GM23338 (cell line): ENCODE measurements at regions not wholly inside any gene's neighbourhood (a gene's known extent, or its start where the extent isn't known, plus 50 kb on each side); places are given as distances from the start of the nearest gene placed in this dataset.

ENCODE experiments used
- ATAC-seq: fragments of 200-7000 bp; cut with Tn5 transposase; 3 replicates; pipeline ENCODE4 v1.9.1; 2020
- DNase-seq: peaks from one replicate; pipeline ENCODE4 v3.0.0-alpha.2; 2015; ENCODE audit warnings: low spot score
- H2AFZ ChIP-seq: fragments of 200-600 bp; sonication (generic); 2 replicates; pipeline ENCODE4 v1.8.0; 2016; ENCODE audit warnings: antibody characterized with exemption, mild to moderate bottlenecking, moderate library complexity
- H3F3A ChIP-seq: fragments of 200-600 bp; sonication (generic); replicated peaks from 2 replicates; pipeline ENCODE4 v1.8.0; 2017; ENCODE audit warnings: antibody characterized with exemption, mixed run types, low read depth
- H3K27ac ChIP-seq: fragments of 200-600 bp; sonication (generic); 2 replicates; pipeline ENCODE4 v1.6.1; 2016; ENCODE audit warnings: low read depth
- H3K27me3 ChIP-seq: fragments of 200-600 bp; sonication (generic); 2 replicates; pipeline ENCODE4 v1.8.0; 2016; ENCODE audit warnings: mild to moderate bottlenecking, mixed run types, moderate library complexity; ENCODE audit not compliant: insufficient read depth
- H3K36me3 ChIP-seq: fragments of 200-600 bp; sonication (generic); 2 replicates; pipeline ENCODE4 v1.8.0; 2016; ENCODE audit warnings: mild to moderate bottlenecking; ENCODE audit not compliant: insufficient read depth
- H3K4me1 ChIP-seq: fragments of 200-600 bp; sonication (generic); 2 replicates; pipeline ENCODE4 v1.8.0; 2016; ENCODE audit warnings: mild to moderate bottlenecking, moderate library complexity; ENCODE audit not compliant: insufficient read depth
- H3K4me2 ChIP-seq: fragments of 200-600 bp; sonication (generic); 2 replicates; pipeline ENCODE4 v1.7.1; 2017; ENCODE audit warnings: mixed run types
- H3K4me3 ChIP-seq: fragments of 200-600 bp; sonication (generic); 2 replicates; pipeline ENCODE4 v1.6.1; 2016; ENCODE audit warnings: mixed run types
- H3K79me2 ChIP-seq: fragments of 200-600 bp; sonication (generic); replicated peaks from 2 replicates; pipeline ENCODE4 v1.8.0; 2017; ENCODE audit warnings: mild to moderate bottlenecking; ENCODE audit not compliant: insufficient read depth
- H3K9me2 ChIP-seq: fragments of 200-600 bp; sonication (generic); 2 replicates; pipeline ENCODE4 v1.8.0; 2017; ENCODE audit not compliant: insufficient read depth
- H4K20me1 ChIP-seq: fragments of 200-600 bp; sonication (generic); replicated peaks from 2 replicates; pipeline ENCODE4 v1.8.0; 2017; ENCODE audit warnings: mild to moderate bottlenecking; ENCODE audit not compliant: insufficient read depth
- H3K27ac Mint-ChIP-seq: 2 replicates; pipeline ENCODE4 v1.8.0; 2020; ENCODE audit warnings: inconsistent platforms, mild to moderate bottlenecking, moderate library complexity, mixed read lengths
- H3K27me3 Mint-ChIP-seq: 3 replicates; pipeline ENCODE4 v1.8.0; 2022; ENCODE audit warnings: low read depth, mild to moderate bottlenecking, moderate library complexity, mixed read lengths, inconsistent platforms; ENCODE audit not compliant: insufficient read depth, poor library complexity
- H3K36me3 Mint-ChIP-seq: 3 replicates; pipeline ENCODE4 v1.8.0; 2021; ENCODE audit warnings: low read depth, mild to moderate bottlenecking, inconsistent platforms, moderate library complexity, mixed read lengths
- H3K4me1 Mint-ChIP-seq: 3 replicates; pipeline ENCODE4 v1.8.0; 2020; ENCODE audit warnings: mild to moderate bottlenecking, inconsistent platforms, mixed read lengths
- H3K4me3 Mint-ChIP-seq: 3 replicates; pipeline ENCODE4 v1.8.0; 2021; ENCODE audit warnings: moderate library complexity, mild to moderate bottlenecking, inconsistent platforms, mixed read lengths
- H3K9me3 Mint-ChIP-seq: 3 replicates; pipeline ENCODE4 v1.8.0; 2020; ENCODE audit warnings: moderate library complexity, mild to moderate bottlenecking, inconsistent platforms, mixed read lengths
- EZH2 ChIP-seq: fragments of 200-600 bp; sonication (generic); IDR thresholded peaks from one replicate; pipeline ENCODE4 v1.8.0; 2017; ENCODE audit warnings: antibody characterized with exemption, mild to moderate bottlenecking, low read depth; ENCODE audit not compliant: unreplicated experiment
- EZH2phosphoT487 ChIP-seq: fragments of 200-600 bp; sonication (generic); IDR thresholded peaks from one replicate; pipeline ENCODE4 v1.8.1; 2018; ENCODE audit warnings: antibody characterized with exemption; ENCODE audit not compliant: unreplicated experiment
- JUNB ChIP-seq: IDR thresholded peaks from one replicate; pipeline ENCODE4 v1.6.1; 2016; ENCODE audit warnings: antibody characterized with exemption; ENCODE audit not compliant: unreplicated experiment
- NANOG ChIP-seq: IDR thresholded peaks from 2 replicates; pipeline ENCODE4 v1.6.1; 2016; ENCODE audit warnings: antibody characterized with exemption, borderline replicate concordance
- POLR2AphosphoS5 ChIP-seq: IDR thresholded peaks from 2 replicates; pipeline ENCODE4 v1.6.1; 2016; ENCODE audit warnings: antibody characterized with exemption, low read depth
- REST ChIP-seq: IDR thresholded peaks from one replicate; pipeline ENCODE4 v1.6.1; 2018; ENCODE audit warnings: antibody characterized with exemption; ENCODE audit not compliant: unreplicated experiment
- STAT1 ChIP-seq: IDR thresholded peaks from one replicate; pipeline ENCODE4 v1.6.1; 2016; ENCODE audit warnings: antibody characterized with exemption; ENCODE audit not compliant: unreplicated experiment
- ZNF114 ChIP-seq: fragments of 250-450 bp; sonication (Bioruptor Pico); IDR thresholded peaks from 2 replicates; pipeline ENCODE4 v1.5.0; 2020; ENCODE audit warnings: mild to moderate bottlenecking, moderate library complexity
- ZNF331 ChIP-seq: fragments of 250-450 bp; sonication (Bioruptor Pico); IDR thresholded peaks from 2 replicates; pipeline ENCODE4 v1.5.0; 2020; ENCODE audit warnings: low read depth, mild to moderate bottlenecking, moderate library complexity
- TF ChIP-seq, protein P1 (sequence below), 2 experiments: fragments of 200-600 bp in 1 of 2; sonication (generic) in 1 of 2; conservative IDR thresholded peaks; 2 replicates each; pipeline versions ENCODE4 v1.5.1 to v1.6.1; 2016 to 2017; ENCODE audit warnings: antibody characterized with exemption in 2 of 2, low read depth in 2 of 2, mild to moderate bottlenecking in 2 of 2, moderate library complexity in 1 of 2
- TF ChIP-seq, protein P2 (sequence below): fragments of 250-450 bp; sonication (Bioruptor Pico); IDR thresholded peaks from 2 replicates; pipeline ENCODE4 v1.5.0; 2020; ENCODE audit warnings: mild to moderate bottlenecking, moderate library complexity

- Histone ChIP-seq H3K27ac (no peak overlapping the region), H3K36me3 (no peaks in the 10 kb centered on the region), H2AFZ (no peak overlapping the region), H4K20me1 (no peaks in the 10 kb centered on the region), H3K4me1 (peaks cover 6% of the 10 kb centered on the region; the same call in 1 of the 2 replicates), H3K9me2 (no peaks in the 10 kb centered on the region), H3K4me2 (no peak overlapping the region), H3F3A (no peaks in the 10 kb centered on the region), H3K4me3 (no peak overlapping the region), H3K27me3 (no peaks in the 10 kb centered on the region), H3K79me2 (no peaks in the 10 kb centered on the region)
- H3K27ac Mint-ChIP-seq = no peak overlapping the region
- TF ChIP-seq ZNF331 (CRISPR knock-in tag) = no peak
- TF ChIP-seq NANOG = no peak
- no peak for DNase-seq
- H3K4me1 Mint-ChIP-seq = peaks cover 16% of the 10 kb centered on the region; the same call in 2 of the 3 replicates
- no peaks in the 10 kb centered on the region for H3K9me3 Mint-ChIP-seq
- peak; percentile 36; the same call in 1 of the 3 replicates for ATAC-seq
- no peak overlapping the region for H3K4me3 Mint-ChIP-seq
- H3K27me3 Mint-ChIP-seq = no peaks in the 10 kb centered on the region
- no peaks in the 10 kb centered on the region; the same call in 1 of the 3 replicates for H3K36me3 Mint-ChIP-seq
These were observed 1188.9 kb upstream of the C9orf72 start for GRCh38 chr9:28762167-28762566.

- Mint-ChIP-seq H3K9me3 (no peaks in the 10 kb centered on the region), H3K36me3 (no peaks in the 10 kb centered on the region; the same call in 1 of the 3 replicates), H3K4me3 (no peak overlapping the region), H3K27me3 (no peaks in the 10 kb centered on the region), H3K27ac (no peak overlapping the region), H3K4me1 (peaks cover 16% of the 10 kb centered on the region; the same call in 2 of the 3 replicates)
- peaks cover 6% of the 10 kb centered on the region; the same call in 1 of the 2 replicates for H3K4me1 ChIP-seq
- no peak overlapping the region for H2AFZ ChIP-seq
- ATAC-seq = no peak
- no peaks in the 10 kb centered on the region for H3K27me3 ChIP-seq
- no peaks in the 10 kb centered on the region for H3F3A ChIP-seq
- H3K4me2 ChIP-seq = no peak overlapping the region
- no peaks in the 10 kb centered on the region for H3K79me2 ChIP-seq
- H3K36me3 ChIP-seq = no peaks in the 10 kb centered on the region
- H3K4me3 ChIP-seq = no peak overlapping the region
- no peaks in the 10 kb centered on the region for H3K9me2 ChIP-seq
- H3K27ac ChIP-seq = no peak overlapping the region
- no peaks in the 10 kb centered on the region for H4K20me1 ChIP-seq
- DNase-seq = no peak
- TF ChIP-seq JUNB = no peak
- TF ChIP-seq POLR2AphosphoS5 = no peak
- no peak for TF ChIP-seq ZNF331 (CRISPR knock-in tag)
- TF ChIP-seq REST = no peak
- TF ChIP-seq, protein P1, sequence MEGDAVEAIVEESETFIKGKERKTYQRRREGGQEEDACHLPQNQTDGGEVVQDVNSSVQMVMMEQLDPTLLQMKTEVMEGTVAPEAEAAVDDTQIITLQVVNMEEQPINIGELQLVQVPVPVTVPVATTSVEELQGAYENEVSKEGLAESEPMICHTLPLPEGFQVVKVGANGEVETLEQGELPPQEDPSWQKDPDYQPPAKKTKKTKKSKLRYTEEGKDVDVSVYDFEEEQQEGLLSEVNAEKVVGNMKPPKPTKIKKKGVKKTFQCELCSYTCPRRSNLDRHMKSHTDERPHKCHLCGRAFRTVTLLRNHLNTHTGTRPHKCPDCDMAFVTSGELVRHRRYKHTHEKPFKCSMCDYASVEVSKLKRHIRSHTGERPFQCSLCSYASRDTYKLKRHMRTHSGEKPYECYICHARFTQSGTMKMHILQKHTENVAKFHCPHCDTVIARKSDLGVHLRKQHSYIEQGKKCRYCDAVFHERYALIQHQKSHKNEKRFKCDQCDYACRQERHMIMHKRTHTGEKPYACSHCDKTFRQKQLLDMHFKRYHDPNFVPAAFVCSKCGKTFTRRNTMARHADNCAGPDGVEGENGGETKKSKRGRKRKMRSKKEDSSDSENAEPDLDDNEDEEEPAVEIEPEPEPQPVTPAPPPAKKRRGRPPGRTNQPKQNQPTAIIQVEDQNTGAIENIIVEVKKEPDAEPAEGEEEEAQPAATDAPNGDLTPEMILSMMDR (conservative IDR thresholded peaks at IDR 0.05; ENCODE audit: low read depth in 2 of 2) = no peak
- TF ChIP-seq EZH2 = no peak
- TF ChIP-seq, protein P2, sequence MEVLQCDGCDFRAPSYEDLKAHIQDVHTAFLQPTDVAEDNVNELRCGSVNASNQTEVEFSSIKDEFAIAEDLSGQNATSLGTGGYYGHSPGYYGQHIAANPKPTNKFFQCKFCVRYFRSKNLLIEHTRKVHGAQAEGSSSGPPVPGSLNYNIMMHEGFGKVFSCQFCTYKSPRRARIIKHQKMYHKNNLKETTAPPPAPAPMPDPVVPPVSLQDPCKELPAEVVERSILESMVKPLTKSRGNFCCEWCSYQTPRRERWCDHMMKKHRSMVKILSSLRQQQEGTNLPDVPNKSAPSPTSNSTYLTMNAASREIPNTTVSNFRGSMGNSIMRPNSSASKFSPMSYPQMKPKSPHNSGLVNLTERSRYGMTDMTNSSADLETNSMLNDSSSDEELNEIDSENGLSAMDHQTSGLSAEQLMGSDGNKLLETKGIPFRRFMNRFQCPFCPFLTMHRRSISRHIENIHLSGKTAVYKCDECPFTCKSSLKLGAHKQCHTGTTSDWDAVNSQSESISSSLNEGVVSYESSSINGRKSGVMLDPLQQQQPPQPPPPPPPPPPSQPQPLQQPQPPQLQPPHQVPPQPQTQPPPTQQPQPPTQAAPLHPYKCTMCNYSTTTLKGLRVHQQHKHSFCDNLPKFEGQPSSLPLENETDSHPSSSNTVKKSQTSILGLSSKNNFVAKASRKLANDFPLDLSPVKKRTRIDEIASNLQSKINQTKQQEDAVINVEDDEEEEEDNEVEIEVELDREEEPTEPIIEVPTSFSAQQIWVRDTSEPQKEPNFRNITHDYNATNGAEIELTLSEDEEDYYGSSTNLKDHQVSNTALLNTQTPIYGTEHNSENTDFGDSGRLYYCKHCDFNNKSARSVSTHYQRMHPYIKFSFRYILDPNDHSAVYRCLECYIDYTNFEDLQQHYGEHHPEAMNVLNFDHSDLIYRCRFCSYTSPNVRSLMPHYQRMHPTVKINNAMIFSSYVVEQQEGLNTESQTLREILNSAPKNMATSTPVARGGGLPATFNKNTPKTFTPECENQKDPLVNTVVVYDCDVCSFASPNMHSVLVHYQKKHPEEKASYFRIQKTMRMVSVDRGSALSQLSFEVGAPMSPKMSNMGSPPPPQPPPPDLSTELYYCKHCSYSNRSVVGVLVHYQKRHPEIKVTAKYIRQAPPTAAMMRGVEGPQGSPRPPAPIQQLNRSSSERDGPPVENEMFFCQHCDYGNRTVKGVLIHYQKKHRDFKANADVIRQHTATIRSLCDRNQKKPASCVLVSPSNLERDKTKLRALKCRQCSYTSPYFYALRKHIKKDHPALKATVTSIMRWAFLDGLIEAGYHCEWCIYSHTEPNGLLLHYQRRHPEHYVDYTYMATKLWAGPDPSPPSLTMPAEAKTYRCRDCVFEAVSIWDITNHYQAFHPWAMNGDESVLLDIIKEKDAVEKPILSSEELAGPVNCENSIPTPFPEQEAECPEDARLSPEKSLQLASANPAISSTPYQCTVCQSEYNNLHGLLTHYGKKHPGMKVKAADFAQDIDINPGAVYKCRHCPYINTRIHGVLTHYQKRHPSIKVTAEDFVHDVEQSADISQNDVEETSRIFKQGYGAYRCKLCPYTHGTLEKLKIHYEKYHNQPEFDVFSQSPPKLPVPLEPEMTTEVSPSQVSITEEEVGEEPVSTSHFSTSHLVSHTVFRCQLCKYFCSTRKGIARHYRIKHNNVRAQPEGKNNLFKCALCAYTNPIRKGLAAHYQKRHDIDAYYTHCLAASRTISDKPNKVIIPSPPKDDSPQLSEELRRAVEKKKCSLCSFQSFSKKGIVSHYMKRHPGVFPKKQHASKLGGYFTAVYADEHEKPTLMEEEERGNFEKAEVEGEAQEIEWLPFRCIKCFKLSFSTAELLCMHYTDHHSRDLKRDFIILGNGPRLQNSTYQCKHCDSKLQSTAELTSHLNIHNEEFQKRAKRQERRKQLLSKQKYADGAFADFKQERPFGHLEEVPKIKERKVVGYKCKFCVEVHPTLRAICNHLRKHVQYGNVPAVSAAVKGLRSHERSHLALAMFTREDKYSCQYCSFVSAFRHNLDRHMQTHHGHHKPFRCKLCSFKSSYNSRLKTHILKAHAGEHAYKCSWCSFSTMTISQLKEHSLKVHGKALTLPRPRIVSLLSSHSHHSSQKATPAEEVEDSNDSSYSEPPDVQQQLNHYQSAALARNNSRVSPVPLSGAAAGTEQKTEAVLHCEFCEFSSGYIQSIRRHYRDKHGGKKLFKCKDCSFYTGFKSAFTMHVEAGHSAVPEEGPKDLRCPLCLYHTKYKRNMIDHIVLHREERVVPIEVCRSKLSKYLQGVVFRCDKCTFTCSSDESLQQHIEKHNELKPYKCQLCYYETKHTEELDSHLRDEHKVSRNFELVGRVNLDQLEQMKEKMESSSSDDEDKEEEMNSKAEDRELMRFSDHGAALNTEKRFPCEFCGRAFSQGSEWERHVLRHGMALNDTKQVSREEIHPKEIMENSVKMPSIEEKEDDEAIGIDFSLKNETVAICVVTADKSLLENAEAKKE (CRISPR knock-in tag) = no peak
- TF ChIP-seq STAT1 = no peak
- TF ChIP-seq ZNF114 (CRISPR knock-in tag) = no peak
- TF ChIP-seq EZH2phosphoT487 = no peak
- no peak for TF ChIP-seq NANOG
These were observed 1191.3 kb upstream of the C9orf72 start for GRCh38 chr9:28764532-28764931.
